GM23248 (cell line): ENCODE measurements at regions not wholly inside any gene's neighbourhood (a gene's known extent, or its start where the extent isn't known, plus 50 kb on each side); places are given as distances from the start of the nearest gene placed in this dataset.

Experiments used
- EZH2 ChIP-seq: fragments of 200-600 bp; sonication (generic); IDR thresholded peaks from 2 replicates; pipeline ENCODE4 v1.6.1; 2018; ENCODE audit warnings: antibody characterized with exemption, mild to moderate bottlenecking; ENCODE audit not compliant: insufficient read depth, poor library complexity, severe bottlenecking
- EZH2phosphoT487 ChIP-seq: fragments of 200-600 bp; sonication (generic); IDR thresholded peaks from 2 replicates; pipeline ENCODE4 v1.6.1; 2018; ENCODE audit warnings: antibody characterized with exemption, moderate library complexity, mild to moderate bottlenecking, low read depth; ENCODE audit not compliant: insufficient read depth

- TF ChIP-seq EZH2 (no peak), EZH2phosphoT487 (no peak)
Measured at GRCh38 chr14:48704639-48705038, 881.5 kb downstream of the RPS29 start.
